ENCODE measurements at regions not wholly inside any gene's neighbourhood (a gene's known extent, or its start where the extent isn't known, plus 50 kb on each side); places are given as distances from the start of the nearest gene placed in this dataset.

DNA sequence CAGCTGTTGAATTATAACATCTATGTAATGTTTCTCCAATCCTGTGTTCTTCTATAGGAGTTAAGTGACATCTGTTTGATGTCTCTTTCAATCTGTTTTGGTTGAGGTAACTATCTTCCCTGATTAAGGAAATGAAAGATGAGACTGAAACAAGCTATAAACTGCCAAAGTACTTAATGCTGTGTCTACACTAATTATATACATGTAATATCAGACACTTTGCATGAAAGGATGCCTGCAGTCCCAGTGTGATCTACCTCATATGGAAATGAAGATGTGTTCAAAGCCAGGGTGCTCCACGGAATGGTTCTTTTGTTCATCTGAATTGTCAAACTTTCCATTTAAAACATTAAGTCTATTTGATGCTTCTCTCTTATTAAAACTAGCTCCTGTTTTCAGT, 958.3 kb downstream of the GALC start:
- TF ChIP-seq POLR2A (IDR thresholded peaks at IDR 0.05): no peak
- TF ChIP-seq, protein P1, sequence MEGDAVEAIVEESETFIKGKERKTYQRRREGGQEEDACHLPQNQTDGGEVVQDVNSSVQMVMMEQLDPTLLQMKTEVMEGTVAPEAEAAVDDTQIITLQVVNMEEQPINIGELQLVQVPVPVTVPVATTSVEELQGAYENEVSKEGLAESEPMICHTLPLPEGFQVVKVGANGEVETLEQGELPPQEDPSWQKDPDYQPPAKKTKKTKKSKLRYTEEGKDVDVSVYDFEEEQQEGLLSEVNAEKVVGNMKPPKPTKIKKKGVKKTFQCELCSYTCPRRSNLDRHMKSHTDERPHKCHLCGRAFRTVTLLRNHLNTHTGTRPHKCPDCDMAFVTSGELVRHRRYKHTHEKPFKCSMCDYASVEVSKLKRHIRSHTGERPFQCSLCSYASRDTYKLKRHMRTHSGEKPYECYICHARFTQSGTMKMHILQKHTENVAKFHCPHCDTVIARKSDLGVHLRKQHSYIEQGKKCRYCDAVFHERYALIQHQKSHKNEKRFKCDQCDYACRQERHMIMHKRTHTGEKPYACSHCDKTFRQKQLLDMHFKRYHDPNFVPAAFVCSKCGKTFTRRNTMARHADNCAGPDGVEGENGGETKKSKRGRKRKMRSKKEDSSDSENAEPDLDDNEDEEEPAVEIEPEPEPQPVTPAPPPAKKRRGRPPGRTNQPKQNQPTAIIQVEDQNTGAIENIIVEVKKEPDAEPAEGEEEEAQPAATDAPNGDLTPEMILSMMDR (IDR thresholded peaks at IDR 0.05): no peak
- no peak for TF ChIP-seq EP300 (IDR thresholded peaks at IDR 0.05)
